Osteocyte (in vitro differentiated cells): ENCODE measurements at regions not wholly inside any gene's neighbourhood (a gene's known extent, or its start where the extent isn't known, plus 50 kb on each side); places are given as distances from the start of the nearest gene placed in this dataset.
"Not testable (repeated sequence)": the region's sequence is repeated elsewhere in the genome, so short reads cannot be mapped to it uniquely, and the experiment has no call there.

Experiments
- DNase-seq: peaks from one replicate; pipeline ENCODE4 v3.0.0; 2021; ENCODE audit warnings: mixed read lengths; ENCODE audit not compliant: unreplicated experiment; ENCODE audit errors: extremely low spot score
- H3K27ac Mint-ChIP-seq: one replicate; pipeline ENCODE4 v1.8.0; 2021; ENCODE audit warnings: mild to moderate bottlenecking, mixed read lengths; ENCODE audit not compliant: unreplicated experiment
- H3K27me3 Mint-ChIP-seq: one replicate; pipeline ENCODE4 v1.8.0; 2021; ENCODE audit warnings: mixed read lengths; ENCODE audit not compliant: unreplicated experiment
- H3K36me3 Mint-ChIP-seq: one replicate; pipeline ENCODE4 v1.8.0; 2021; ENCODE audit warnings: mixed read lengths; ENCODE audit not compliant: unreplicated experiment
- H3K4me1 Mint-ChIP-seq: one replicate; pipeline ENCODE4 v1.8.0; 2021; ENCODE audit warnings: mixed read lengths; ENCODE audit not compliant: unreplicated experiment
- H3K4me3 Mint-ChIP-seq: one replicate; pipeline ENCODE4 v1.8.0; 2021; ENCODE audit warnings: mild to moderate bottlenecking, moderate library complexity, mixed read lengths; ENCODE audit not compliant: unreplicated experiment
- H3K9me3 Mint-ChIP-seq: one replicate; pipeline ENCODE4 v1.8.0; 2021; ENCODE audit warnings: mixed read lengths; ENCODE audit not compliant: unreplicated experiment
- CTCF ChIP-seq: fragments of 200-600 bp; sonication (generic); IDR thresholded peaks from 2 replicates; pipeline ENCODE4 v1.5.0; 2021; ENCODE audit warnings: antibody characterized with exemption, mild to moderate bottlenecking, moderate library complexity

GRCh38 chr2:138243372-138243771 is 258.2 kb upstream of the SPOPL start:
- Mint-ChIP-seq H3K4me3 (no peak overlapping the region), H3K9me3 (peaks cover 6% of the 10 kb centered on the region), H3K36me3 (peaks cover 2% of the 10 kb centered on the region), H3K4me1 (peaks cover 53% of the 10 kb centered on the region), H3K27ac (no peak overlapping the region), H3K27me3 (peaks cover 4% of the 10 kb centered on the region)
- TF ChIP-seq CTCF: no peak
- no peak for DNase-seq

- TF ChIP-seq CTCF: no peak
- Mint-ChIP-seq H3K9me3 (peaks cover 6% of the 10 kb centered on the region), H3K36me3 (peaks cover 2% of the 10 kb centered on the region), H3K27me3 (peaks cover 4% of the 10 kb centered on the region), H3K4me1 (peaks cover 46% of the 10 kb centered on the region), H3K4me3 (no peak overlapping the region), H3K27ac (no peak overlapping the region)
- no peak for DNase-seq
These were observed 257.1 kb upstream of the SPOPL start for GRCh38 chr2:138244501-138244925.

- no peak overlapping the region for H3K27ac Mint-ChIP-seq
- peaks cover 2% of the 10 kb centered on the region for H3K36me3 Mint-ChIP-seq
- TF ChIP-seq CTCF: no peak
- H3K4me3 Mint-ChIP-seq: no peak overlapping the region
- H3K4me1 Mint-ChIP-seq: peaks cover 38% of the 10 kb centered on the region
- peaks cover 6% of the 10 kb centered on the region for H3K9me3 Mint-ChIP-seq
- H3K27me3 Mint-ChIP-seq: peaks cover 4% of the 10 kb centered on the region
- DNase-seq: no peak
These were observed 256.3 kb upstream of the SPOPL start for GRCh38 chr2:138245310-138245709.

GRCh38 chr2:138247302-138247701 is 254.3 kb upstream of the SPOPL start:
- Mint-ChIP-seq H3K4me1 (peaks cover 26% of the 10 kb centered on the region), H3K9me3 (peaks cover 6% of the 10 kb centered on the region), H3K36me3 (peaks cover 2% of the 10 kb centered on the region), H3K4me3 (no peak overlapping the region), H3K27me3 (peaks cover 8% of the 10 kb centered on the region), H3K27ac (no peak overlapping the region)
- TF ChIP-seq CTCF: no peak
- no peak for DNase-seq

GRCh38 chr2:138249207-138249606 is 252.4 kb upstream of the SPOPL start:
- peaks cover 17% of the 10 kb centered on the region for H3K4me1 Mint-ChIP-seq
- H3K27ac Mint-ChIP-seq: no peak overlapping the region
- no peak for DNase-seq

GRCh38 chr2:138250843-138251320 is 250.7 kb upstream of the SPOPL start:
- not testable (repeated sequence) for H3K27ac Mint-ChIP-seq, H3K4me1 Mint-ChIP-seq, H3K36me3 Mint-ChIP-seq

More at GRCh38 chr2:138249207-138249606, 252.4 kb upstream of the SPOPL start:
- H3K4me3 Mint-ChIP-seq: no peak overlapping the region
- peaks cover 2% of the 10 kb centered on the region for H3K36me3 Mint-ChIP-seq
- peaks cover 8% of the 10 kb centered on the region for H3K27me3 Mint-ChIP-seq
- peaks cover 6% of the 10 kb centered on the region for H3K9me3 Mint-ChIP-seq
- TF ChIP-seq CTCF: no peak

More at GRCh38 chr2:138250843-138251320, 250.7 kb upstream of the SPOPL start:
- H3K4me3 Mint-ChIP-seq, DNase-seq, H3K9me3 Mint-ChIP-seq: not testable (repeated sequence)
- H3K27me3 Mint-ChIP-seq: peaks cover 10% of the 10 kb centered on the region
